HG03469 (cell line): ENCODE measurements at regions not wholly inside any gene's neighbourhood (a gene's known extent, or its start where the extent isn't known, plus 50 kb on each side); places are given as distances from the start of the nearest gene placed in this dataset.

Experiments
- ATAC-seq: cut with Tn5 transposase; IDR thresholded peaks from one replicate; pipeline ENCODE4 v1.9.1; 2021; ENCODE audit warnings: mild to moderate bottlenecking, moderate library complexity, moderate number of reproducible peaks; ENCODE audit not compliant: unreplicated experiment

DNA sequence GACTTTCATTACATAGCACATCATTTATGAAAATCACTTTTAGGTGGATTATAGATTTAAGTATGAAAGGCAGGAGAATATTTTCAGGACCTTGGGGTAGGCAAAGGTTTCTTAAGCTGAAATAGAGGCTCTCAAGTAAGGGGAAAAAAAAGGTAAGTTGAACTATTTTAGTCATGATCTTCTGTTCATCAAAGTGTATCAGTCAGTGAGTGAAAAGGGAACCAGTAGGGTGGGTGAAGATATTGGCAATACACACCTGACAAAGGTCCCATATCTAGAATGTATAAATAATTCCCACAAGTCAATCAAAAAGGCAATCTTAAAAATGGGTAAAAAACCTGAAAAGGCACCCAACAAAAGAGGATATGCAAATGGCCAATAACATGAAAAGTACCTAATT, 218.6 kb downstream of the KLF13 start:
- ATAC-seq: no peak

DNA sequence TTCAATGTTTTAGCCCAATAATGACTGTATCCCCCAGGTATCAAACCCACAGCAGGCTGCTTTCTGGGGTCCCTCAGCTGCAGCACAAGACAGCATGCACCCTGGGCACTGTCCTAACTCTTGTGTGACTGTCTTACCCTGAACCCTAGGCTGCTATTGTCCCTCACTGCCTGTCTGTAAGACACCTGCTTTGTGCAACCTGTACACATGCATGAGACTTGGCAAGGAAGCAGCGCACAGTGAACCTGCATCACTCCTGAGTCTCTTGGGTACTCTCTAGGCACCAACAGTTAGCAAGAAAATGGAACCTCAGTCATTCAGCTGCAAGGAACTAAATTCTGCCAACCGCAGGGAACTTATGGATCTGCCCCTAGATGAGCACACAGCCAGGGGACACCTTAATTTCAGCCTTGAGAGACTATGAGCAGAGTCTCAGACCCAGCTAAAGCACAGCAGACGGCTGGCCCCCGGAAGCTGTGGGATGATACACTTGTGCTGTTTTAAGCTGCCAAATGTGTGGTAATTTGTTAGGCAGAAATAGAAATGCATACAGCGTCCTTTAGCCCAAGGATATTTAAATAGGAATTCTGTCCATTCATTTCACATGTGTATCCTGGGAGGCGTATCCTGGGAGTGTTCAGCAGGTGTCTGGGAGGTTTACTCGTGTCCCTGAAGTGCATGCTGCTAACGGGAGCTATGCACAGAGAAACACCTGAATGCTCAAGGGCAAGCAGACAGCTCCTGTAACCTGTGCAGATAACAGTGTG, 223.8 kb downstream of the KLF13 start:
- no peak for ATAC-seq

DNA sequence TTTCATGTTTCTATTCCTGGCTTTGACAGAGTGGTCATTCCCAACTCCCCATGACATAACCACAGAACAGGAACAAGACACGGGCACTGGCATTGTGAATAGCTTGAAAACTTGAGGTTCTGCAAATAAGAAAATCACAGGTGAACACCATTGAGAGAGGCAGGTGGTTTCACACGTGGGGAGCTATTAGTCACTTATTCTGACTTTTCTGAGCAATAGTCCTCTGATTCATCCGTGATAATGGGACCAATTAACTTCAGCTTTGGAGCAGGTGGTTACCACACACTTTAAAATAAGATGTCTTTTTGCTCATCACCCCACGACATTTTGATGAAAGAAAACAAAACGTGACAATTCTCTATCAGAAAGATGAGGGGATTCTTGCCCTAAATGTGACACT, 224.7 kb downstream of the KLF13 start:
- ATAC-seq: no peak

DNA sequence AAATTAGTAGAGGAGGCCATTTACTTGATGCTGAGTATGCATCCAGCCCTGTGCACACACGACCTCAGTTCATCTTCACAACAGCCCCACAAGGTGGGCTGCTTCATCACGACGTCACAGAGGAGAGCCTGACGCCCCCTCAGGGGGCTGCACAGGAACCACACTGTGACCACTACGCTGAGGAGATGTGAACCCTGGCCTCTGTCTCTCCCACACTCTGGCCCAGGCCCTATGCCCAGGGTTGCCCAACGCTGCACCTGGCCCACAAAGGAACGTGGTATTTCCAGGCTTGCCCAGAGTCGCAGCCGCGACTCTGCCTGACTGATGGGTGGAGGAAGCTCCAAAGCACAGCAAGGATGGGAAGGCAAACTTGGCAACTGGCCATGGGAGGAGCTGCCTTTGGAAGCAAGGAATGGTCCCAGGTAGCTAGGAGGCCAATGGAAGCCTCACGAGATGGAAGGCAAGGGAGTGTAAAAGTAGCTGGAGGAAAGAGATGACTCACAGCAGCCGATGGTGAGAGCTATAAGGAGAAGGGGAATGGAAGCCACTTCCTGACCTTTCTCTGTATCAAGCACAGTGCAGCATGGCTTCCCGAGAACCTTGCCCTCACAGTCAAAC, 226.0 kb downstream of the KLF13 start:
- no peak for ATAC-seq

DNA sequence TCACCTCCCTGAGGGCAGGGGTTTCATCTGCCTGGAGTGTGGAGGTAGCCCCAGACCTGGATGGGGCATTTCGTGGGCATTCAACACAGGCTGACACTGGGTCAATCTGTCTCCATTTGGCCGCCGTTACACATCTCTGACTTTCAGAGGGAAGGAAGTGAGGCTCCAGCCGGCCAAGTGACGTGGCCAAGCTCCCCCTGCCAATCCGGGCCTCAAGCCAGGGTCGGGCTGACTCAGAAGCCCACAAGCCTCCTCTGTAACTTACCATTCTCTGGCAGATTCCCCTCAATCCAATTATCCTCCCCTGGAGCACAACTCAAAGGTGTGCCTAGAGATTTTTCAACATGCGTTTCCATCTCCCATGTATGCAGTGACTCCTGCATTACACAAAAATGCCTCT, 227.6 kb downstream of the KLF13 start:
- ATAC-seq: no peak

DNA sequence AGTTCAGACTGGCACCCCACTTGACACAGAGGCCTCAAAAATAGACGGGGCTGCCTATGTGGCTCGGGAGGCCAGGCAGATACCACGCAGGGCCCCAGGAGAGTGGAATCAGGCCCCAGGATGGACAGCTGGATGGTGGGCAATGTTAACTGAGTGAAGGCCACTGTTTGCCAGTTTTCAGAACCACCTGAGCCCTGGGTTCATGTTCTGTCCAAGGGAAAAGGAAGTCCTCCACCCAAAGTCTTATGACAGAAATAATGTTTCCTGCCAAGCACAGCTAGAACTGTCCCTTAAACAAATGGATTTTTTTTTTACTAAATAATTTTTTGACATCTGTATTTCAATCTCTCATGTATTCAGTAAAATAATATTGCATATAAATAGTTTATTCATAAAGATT, 228.4 kb downstream of the KLF13 start:
- ATAC-seq: no peak

DNA sequence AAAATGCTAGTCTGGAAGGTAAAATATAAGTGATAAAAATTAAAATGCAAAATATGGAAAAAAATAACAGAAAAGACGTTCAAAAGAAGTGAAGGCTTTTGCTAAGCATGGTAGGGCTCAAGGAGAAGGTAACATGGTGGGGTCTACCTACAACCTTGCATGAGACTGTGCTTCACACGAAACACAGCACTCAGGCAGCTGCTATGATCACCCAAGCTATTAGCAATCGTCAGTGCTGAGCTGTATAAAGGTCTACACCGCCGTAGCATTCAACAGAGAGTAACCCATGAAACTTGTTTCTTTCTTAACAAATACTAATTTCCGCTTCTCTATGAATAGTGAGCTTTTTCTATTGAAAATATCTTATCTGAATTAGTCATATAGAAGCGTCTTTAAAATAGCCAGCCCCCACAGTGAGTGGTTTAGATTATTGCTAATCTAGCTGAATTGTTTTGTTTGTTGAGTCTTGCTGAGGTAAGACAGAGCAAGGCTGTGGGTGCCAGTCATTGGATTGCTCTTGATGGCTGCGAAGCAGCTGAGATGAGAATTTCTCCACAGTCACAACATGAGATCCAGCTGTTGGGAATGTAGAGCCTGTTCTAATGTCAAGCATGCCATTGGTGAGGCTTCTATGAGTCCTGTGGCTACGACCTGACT, 230.0 kb downstream of the KLF13 start:
- ATAC-seq: no peak

DNA sequence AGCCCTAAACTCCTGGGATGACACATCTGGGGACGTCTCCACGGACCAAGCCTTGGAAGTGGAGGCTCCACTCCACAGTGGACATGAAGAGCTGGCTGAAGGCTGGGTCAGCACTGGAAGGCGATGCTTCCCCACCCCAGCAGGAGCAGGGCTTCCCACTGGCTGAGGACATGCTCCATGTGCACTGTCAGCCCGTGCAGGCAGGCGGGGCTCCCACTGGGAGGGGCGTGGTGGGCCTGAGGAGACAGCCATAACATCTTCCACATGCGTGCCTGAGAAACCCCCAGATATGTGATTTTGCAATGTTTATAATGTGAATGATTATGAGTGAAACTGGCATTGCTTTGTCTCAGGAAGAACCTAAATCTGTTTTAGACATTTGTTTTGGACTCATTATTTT, 231.3 kb downstream of the KLF13 start:
- ATAC-seq: no peak

DNA sequence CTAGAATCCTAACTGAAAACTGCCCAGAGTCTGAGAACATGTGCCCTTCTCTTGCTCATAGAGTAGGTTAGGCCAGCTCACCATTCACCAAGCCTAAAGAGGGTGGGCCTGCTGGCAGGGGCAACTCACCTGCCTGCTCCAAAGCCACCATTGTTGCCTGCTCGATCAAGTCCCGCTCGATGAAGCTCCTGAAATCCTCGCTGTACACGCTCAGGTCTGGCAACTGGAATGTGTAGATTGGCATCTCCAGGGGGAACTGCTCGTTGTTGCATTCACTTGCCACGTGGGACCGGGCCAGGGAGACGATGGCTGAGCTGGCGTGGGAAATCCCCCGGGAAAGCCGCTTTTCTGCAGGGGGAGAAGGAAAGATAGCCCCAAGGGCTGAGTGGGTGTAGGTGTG, 232.2 kb downstream of the KLF13 start:
- no peak for ATAC-seq

DNA sequence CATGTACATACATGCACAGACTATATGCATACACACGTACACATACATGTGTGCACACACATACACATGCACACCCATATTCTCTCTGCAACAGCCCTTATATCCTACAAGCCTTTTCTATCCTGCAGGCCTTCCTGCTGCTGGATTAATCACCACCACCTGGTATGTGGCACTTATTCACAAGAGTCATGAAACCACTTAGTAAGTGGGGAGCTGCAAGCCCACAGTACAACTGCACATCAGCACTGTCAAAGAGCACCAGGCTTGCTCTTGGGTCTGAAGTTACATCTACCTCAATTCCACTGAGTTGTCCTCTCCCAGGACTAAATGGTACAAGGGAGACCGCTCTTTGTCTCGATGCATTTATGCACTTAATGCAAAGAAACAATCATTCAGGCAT, 233.2 kb downstream of the KLF13 start:
- no peak for ATAC-seq

DNA sequence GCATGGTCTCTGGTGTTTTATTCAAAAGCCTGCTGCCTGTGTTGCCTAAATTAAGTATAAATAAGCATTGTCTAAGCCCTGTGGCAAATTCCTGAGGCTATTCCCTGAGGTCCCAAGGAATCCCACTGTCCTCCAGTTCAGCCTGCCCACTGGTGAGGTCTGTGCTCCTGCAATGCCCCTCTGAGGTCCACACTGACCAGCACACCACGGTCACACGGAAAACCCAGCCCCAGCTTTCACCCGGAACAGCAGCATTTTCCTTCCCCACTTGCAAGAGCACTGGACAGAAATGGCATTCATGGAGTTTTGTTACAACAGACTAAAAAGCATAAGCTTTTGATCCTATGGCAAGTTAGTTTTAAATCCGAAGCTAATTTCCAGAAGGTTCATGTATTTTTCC, 234.0 kb downstream of the KLF13 start:
- ATAC-seq: no peak

DNA sequence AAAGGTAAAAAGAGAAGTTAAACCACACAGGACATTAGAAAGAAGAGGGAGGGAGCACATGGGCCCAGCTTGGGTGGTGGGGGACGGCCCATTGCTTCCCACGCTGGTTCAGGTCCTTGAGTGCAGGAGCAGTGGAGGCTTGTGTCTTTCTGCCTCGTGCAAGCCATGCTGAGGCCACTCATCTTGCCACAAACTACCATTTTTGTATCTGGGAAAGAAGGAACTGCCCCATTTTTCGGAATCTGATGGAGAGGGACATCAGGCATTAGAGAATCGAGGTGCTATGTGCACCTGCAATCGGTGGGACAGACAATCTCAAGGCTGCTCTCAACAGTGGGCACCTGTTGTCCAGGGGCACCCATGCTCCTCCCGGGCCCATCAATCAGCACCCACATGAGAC, 234.5 kb downstream of the KLF13 start:
- ATAC-seq: no peak

DNA sequence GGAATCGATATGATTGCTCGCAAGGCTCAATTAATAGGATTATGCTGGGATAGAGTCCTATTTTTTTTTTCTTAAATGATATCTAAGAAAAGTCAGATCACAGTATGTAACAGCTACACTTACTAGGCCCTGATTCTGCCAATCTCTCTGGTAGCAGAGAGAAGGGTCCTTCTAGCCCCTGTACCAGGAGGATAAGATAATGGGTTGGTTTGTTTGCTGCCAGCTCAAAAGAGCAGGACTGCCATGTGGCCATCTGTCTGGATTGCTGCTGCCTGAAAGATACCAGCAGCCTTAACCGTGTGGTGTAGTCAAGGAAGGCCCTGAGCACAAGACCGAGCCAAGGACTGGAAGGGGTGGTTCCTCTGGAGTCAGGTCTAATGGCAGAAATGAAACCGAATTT, 236.4 kb downstream of the KLF13 start:
- ATAC-seq: no peak

DNA sequence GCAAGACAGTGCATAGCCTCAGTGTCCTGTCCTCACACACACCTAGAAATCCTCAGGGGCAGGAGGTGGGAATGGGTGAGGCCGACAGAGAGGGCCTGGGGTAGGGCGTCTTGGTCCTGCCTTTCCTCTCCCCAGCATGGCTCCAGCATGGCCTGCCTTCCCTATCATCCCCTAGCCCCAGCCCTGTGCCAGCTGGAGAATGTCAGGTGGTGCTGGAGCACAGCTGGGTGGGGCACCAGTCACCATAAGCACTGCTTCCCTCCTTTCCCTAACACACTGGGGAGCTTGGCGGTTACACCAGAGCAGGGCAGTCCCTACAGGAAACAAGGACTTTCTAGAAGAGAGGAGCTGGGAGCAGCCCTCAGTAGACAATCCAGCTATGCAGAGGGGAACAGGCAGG, 236.8 kb downstream of the KLF13 start:
- no peak for ATAC-seq

DNA sequence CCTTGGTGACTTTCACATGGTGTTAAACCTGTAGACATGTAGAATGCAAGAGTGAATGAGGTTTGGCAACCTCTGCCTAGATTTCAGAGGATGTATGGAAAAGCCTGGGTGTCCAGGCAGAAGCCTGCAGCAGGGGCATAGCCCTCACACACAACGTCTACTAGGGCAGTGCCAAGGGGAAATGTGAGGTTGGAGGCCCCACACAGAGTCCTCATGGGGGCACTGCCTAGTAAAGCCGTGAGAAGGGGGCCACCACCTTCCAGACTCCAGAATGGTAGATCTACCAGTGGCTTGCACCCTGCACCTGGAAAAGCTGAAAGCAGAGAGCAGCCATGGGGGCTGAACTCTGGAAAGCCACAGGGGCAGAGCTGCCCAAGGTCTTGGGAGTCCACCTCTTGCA, 241.2 kb downstream of the KLF13 start:
- ATAC-seq: no peak

DNA sequence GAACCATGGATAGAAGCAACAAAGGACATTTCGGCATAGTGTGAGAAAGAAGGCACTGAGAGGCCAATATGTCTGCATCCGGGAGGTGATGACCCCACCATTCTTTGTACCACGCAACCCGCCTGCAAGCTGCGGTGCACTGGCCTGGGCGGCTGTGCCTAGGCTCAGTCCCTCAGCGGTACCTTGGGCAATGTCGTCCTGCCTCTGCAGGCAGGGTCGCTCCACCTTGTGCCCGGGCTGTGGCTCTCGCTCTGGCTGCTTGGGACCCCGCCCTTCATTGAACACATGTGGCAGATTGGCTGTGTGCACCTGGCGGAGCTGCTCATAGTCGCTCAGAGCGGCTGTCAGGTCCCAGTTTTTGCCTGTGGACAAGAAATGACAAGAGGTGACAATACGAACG, 243.2 kb downstream of the KLF13 start:
- no peak for ATAC-seq

DNA sequence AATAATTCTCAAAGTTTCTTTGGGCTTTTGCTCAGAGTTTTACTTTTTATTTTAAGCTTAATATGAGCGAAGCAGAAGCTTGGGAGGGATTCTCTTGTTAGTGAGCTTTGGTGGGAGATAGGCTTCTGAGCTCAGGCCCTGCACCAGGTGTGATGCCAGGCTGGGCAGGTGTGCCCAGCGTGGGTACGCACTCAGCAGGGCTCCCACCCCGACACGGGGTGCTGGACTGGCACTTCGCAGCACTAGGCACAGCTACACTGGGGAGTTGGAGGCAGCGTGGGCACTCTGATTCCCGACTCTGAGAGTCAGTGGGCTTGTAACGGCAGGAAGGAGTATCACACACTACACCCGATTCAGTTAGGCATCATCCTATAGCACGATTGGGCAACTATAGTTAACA, 244.0 kb downstream of the KLF13 start:
- no peak for ATAC-seq

DNA sequence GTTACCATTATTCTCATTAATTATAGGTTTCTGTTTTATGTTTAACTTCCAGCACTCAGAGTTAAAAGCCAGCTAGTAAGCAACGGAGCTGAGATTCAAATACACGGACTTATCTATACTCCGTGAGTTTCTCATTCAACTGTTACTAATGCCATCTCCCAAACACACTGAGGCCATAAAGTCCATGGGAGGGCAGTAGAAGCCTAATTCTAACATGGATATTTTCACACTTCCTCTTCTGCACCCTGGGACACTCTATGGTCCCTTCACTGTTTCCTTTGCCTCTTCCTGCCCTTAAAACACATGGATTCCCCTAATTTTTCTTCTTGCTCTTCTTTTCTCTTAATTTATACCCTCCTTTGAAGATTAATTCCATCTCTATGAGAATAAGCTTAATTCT, 245.0 kb downstream of the KLF13 start:
- ATAC-seq: no peak

DNA sequence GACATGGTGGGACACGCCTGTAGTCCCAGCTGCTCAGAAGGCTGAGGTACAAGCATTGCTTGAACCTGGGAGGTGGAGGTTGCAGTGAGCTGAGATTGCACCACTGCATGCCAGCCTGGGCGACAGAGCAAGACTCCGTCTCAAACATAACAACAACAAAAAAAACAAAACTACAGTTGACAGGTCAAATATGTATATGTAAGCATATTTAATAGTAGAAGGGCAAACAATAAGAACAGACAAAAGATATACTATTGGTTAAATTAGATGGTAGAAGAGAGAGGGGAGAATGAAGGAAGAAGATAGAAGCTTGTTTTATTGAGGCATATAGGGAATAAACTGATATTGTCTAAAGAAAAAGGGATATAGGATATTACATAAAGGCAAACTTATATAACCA, 247.1 kb downstream of the KLF13 start:
- ATAC-seq: no peak

DNA sequence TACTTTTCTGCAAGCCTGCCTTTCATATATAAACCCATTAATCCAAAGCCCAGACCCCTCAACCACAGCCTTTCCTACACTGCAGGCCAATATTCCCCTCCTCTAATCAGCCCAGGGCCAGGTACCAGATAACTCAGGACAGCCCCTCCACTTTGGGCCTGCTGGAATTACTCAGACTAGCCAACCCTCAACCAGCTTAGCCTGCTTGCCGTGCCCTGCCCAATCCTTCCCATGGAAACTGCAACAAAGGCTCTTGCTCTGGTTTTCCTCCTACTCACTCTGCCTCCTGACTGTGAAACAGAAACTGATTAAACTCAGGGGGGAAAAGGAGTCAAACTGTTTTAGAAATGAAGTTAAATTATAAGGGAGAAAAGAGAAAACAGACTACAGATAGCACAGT, 248.1 kb downstream of the KLF13 start:
- no peak for ATAC-seq

DNA sequence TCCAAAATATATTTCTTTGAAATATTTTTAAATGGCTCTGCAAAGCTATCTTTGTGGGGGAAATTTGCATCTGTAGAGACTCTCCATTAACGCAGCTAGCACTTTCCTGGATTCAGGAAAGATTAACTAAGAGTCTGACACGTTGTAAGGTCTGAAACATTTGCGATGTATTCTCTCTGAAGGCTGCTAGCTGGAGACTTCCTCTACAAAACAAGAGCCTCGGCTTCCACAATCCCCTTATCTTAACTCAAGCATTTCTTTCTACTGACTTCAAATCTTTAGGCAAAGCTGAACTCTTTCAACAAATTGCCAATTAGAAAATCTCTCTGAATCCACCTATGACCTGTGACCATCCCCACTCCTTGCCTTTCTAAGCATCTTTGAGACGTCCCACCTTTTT, 250.5 kb downstream of the KLF13 start:
- no peak for ATAC-seq

DNA sequence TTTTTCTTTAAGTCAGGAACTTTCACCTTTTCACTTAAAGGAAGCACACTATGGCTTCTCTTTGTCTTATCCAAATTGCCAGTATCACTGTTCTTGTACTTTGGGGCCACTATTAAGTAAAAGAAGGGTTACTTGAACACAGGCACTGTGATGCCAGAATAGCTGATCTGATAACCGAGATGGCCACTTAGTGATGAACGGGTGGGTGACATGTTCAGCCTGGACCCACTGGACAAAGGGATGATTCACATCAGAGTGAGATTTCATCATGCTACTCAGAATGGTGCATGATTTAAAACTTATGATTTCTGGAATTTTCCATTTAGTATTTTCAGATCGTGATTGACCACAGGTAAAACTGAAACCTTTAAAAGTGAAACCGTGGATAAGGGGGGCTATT, 252.6 kb downstream of the KLF13 start:
- no peak for ATAC-seq
